AG04449 (cell line): ENCODE measurements at regions not wholly inside any gene's neighbourhood (a gene's known extent, or its start where the extent isn't known, plus 50 kb on each side); places are given as distances from the start of the nearest gene placed in this dataset.

Experiments
- CTCF ChIA-PET: fragments of 350-600 bp; formaldehyde crosslinking; extraction: SDS; loops from one replicate; lab custom pipeline; 2021; ENCODE audit warnings: antibody characterized with exemption; lab: Yijun Ruan, JAX
- POLR2A ChIA-PET: fragments of 400-600, 350-600 bp; formaldehyde crosslinking; extraction: SDS; loops from one replicate; lab custom pipeline; 2020; ENCODE audit warnings: antibody characterized with exemption, inconsistent platforms; lab: Yijun Ruan, JAX
- DNase-seq: peaks from one replicate; pipeline ENCODE4 v3.0.0-alpha.2; 2010; ENCODE audit warnings: low read depth, low spot score
- H3K4me3 ChIP-seq: 2 replicates; pipeline ENCODE4 v1.5.1; 2011; ENCODE audit warnings: low read depth, mild to moderate bottlenecking, control low read depth, low read length
- TF ChIP-seq, protein P1 (sequence below): IDR thresholded peaks from one replicate; pipeline ENCODE4 v1.5.1; 2011; ENCODE audit warnings: mild to moderate bottlenecking, moderate library complexity, low read length, control low read depth, inconsistent platforms; ENCODE audit not compliant: insufficient read depth; ENCODE audit errors: missing control alignments

GRCh38 chr3:80601479-80601878 lies 833.7 kb upstream of the ROBO1 start:
- DNase-seq = no peak
- no peak overlapping the region for H3K4me3 ChIP-seq
- ChIA-PET CTCF (no interaction called here), POLR2A (no interaction called here)
- TF ChIP-seq, protein P1, sequence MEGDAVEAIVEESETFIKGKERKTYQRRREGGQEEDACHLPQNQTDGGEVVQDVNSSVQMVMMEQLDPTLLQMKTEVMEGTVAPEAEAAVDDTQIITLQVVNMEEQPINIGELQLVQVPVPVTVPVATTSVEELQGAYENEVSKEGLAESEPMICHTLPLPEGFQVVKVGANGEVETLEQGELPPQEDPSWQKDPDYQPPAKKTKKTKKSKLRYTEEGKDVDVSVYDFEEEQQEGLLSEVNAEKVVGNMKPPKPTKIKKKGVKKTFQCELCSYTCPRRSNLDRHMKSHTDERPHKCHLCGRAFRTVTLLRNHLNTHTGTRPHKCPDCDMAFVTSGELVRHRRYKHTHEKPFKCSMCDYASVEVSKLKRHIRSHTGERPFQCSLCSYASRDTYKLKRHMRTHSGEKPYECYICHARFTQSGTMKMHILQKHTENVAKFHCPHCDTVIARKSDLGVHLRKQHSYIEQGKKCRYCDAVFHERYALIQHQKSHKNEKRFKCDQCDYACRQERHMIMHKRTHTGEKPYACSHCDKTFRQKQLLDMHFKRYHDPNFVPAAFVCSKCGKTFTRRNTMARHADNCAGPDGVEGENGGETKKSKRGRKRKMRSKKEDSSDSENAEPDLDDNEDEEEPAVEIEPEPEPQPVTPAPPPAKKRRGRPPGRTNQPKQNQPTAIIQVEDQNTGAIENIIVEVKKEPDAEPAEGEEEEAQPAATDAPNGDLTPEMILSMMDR = no peak

GRCh38 chr3:80592792-80593191 lies 825.0 kb upstream of the ROBO1 start:
- ChIA-PET POLR2A (no interaction called here), CTCF (no interaction called here)
- TF ChIP-seq, protein P1 = no peak
- DNase-seq = no peak
- H3K4me3 ChIP-seq = no peak overlapping the region

DNA sequence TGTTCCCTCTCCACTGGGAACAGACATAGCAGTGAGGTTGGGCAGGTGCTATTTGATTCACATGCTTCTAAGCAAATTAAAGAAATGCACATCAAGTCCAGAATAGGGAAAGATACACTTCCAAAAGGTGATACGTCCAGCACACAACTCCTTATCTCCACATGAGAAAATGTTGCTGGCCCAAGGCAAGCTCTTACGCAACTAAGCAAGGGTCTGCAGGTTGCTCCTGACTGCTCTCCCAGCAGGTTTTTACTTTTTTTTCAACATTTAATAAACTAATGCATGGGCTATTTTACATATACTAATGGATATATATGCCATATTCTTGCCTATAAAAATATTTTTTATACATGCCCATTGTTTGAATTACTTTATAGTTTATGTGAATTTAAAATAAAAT lies 818.5 kb upstream of the ROBO1 start:
- no peak for DNase-seq
- H3K4me3 ChIP-seq = no peak overlapping the region
- TF ChIP-seq, protein P1 = no peak
- CTCF ChIA-PET = no interaction called here
- POLR2A ChIA-PET = no interaction called here

DNA sequence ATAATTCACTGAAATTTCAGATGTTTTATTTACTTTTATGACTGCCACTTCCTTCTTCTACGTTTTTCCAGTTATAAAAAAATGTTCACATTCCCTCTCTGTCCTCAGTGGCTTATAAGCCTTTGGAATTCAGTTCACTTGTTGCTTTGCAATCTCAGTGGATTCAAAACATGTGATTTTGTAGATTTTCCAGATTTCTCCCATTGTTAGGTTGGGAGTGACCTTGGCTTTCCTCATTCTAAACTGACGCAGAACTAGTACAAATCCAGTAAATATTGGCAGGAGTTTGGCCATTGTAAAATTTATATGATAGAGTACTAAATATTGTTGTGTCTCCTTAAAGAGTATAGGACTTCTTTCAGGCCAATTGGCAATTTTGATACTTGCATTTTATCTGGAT lies 812.3 kb upstream of the ROBO1 start:
- no peak overlapping the region for H3K4me3 ChIP-seq
- no peak for DNase-seq
- TF ChIP-seq, protein P1 = no peak
- ChIA-PET CTCF (no interaction called here), POLR2A (no interaction called here)

- no peak for DNase-seq
- ChIA-PET POLR2A (no interaction called here), CTCF (no interaction called here)
- TF ChIP-seq, protein P1 = no peak
- H3K4me3 ChIP-seq = no peak overlapping the region
Observed at GRCh38 chr3:80564391-80564790, 796.6 kb upstream of the ROBO1 start.

- TF ChIP-seq, protein P1 = no peak
- no peak for DNase-seq
- H3K4me3 ChIP-seq = no peak overlapping the region
- ChIA-PET CTCF (no interaction called here), POLR2A (no interaction called here)
Observed at GRCh38 chr3:80559701-80560100, 791.9 kb upstream of the ROBO1 start.
